ENCODE measurements at regions not wholly inside any gene's neighbourhood (a gene's known extent, or its start where the extent isn't known, plus 50 kb on each side); places are given as distances from the start of the nearest gene placed in this dataset.

GRCh38 chr10:129024046-129024445 is 443.0 kb upstream of the MGMT start:
- TF ChIP-seq SIN3A (IDR thresholded peaks at IDR 0.05; ENCODE audit: low read depth) (no peak), CTCF (IDR thresholded peaks at IDR 0.05 in 2 of 3, conservative IDR thresholded peaks at IDR 0.05 in 1 of 3; ENCODE audit: borderline replicate concordance in 1 of 3, insufficient read depth in 1 of 3, low read depth in 2 of 3, low read length in 2 of 3) (no peak), EZH2phosphoT487 (IDR thresholded peaks at IDR 0.05; ENCODE audit: borderline replicate concordance) (no peak), CEBPB (IDR thresholded peaks at IDR 0.05; ENCODE audit: low read depth) (no peak), EZH2 (IDR thresholded peaks at IDR 0.05) (no peak), REST (IDR thresholded peaks at IDR 0.05; ENCODE audit: low read depth) (no peak), SRF (IDR thresholded peaks at IDR 0.05; ENCODE audit: low read depth) (no peak), SP1 (IDR thresholded peaks at IDR 0.05; ENCODE audit: low read depth) (no peak)
